ENCODE measurements at regions not wholly inside any gene's neighbourhood (a gene's known extent, or its start where the extent isn't known, plus 50 kb on each side); places are given as distances from the start of the nearest gene placed in this dataset.

DNA sequence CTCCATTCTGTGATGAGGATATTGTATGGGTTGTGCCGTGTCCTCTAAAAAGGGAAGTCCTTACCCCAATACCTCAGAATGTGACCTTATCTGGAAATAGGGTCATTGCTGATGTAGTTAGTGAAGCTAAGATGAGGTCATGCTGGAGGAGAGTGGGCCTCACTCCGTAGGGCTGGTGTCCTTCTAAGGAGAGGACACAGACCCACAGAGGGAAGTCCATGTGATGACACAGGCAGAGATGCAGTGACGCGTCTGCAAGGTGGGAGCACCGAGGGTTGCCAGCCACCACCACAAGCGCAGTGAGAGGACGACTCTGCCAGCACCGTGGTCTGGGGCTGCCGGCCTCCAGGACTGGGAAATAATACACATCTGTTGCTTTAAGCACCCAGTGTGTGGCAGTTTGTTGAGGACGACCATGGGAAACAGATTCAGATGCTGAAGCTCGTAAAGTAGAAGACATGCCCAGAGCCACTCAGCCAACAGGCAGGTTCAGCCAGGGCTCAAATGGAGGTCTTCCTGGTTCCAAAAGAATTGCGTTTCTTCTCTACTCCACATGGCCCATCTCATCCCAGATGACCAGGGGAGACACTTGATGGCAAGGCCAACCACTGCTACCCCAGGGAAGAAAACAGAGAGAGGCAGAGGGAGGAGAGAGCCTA lies 59.2 kb upstream of the DUSP22 start (continued):
- TF ChIP-seq, protein P1, sequence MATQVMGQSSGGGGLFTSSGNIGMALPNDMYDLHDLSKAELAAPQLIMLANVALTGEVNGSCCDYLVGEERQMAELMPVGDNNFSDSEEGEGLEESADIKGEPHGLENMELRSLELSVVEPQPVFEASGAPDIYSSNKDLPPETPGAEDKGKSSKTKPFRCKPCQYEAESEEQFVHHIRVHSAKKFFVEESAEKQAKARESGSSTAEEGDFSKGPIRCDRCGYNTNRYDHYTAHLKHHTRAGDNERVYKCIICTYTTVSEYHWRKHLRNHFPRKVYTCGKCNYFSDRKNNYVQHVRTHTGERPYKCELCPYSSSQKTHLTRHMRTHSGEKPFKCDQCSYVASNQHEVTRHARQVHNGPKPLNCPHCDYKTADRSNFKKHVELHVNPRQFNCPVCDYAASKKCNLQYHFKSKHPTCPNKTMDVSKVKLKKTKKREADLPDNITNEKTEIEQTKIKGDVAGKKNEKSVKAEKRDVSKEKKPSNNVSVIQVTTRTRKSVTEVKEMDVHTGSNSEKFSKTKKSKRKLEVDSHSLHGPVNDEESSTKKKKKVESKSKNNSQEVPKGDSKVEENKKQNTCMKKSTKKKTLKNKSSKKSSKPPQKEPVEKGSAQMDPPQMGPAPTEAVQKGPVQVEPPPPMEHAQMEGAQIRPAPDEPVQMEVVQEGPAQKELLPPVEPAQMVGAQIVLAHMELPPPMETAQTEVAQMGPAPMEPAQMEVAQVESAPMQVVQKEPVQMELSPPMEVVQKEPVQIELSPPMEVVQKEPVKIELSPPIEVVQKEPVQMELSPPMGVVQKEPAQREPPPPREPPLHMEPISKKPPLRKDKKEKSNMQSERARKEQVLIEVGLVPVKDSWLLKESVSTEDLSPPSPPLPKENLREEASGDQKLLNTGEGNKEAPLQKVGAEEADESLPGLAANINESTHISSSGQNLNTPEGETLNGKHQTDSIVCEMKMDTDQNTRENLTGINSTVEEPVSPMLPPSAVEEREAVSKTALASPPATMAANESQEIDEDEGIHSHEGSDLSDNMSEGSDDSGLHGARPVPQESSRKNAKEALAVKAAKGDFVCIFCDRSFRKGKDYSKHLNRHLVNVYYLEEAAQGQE (IDR thresholded peaks at IDR 0.05; ENCODE audit: low read depth), result no peak
- TF ChIP-seq RAD21 (IDR thresholded peaks at IDR 0.05; ENCODE audit: low read depth) (no peak), SP1 (IDR thresholded peaks at IDR 0.05; ENCODE audit: low read depth) (no peak), EZH2phosphoT487 (IDR thresholded peaks at IDR 0.05; ENCODE audit: borderline replicate concordance) (no peak), ZNF274 (IDR thresholded peaks at IDR 0.05; ENCODE audit: low read depth, low read length) (no peak), ZFX (IDR thresholded peaks at IDR 0.05) (no peak), SIN3A (IDR thresholded peaks at IDR 0.05; ENCODE audit: low read depth) (no peak)

DNA sequence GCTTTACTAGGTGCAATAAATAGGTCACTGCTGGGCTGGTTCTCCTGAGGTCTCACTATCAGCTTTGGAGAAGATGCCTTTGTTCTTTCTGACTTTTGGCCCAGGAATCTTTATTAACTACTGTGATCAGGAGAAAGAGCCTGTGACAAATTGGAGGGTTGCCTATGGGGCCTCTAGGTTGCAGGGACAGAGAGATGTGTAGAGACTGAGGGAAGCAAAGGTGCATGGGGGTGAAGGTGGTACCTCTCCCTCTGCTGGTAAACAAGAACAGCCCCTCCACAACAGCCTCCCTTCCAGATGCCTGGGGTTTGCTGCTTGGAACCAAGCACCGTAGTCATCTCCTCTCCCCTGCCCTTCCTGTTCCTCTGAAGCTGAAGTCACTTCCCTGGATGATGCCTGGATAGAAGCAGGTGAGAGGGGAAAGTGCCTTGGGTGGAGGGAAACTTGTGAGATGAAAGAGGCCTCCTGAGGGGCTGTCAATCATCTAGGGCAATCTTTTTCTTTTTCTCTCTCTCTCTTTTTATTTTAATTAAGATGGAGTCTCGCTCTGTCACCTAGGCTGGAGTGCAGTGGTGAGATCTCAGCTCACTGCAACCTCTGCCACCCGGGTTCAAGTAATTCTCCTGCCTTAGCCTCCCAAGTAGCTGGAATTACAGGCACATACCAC lies 57.4 kb upstream of the DUSP22 start:
- H3K36me3 ChIP-seq (ENCODE audit: control insufficient read depth in 1 of 2, insufficient read depth in 2 of 2, low read length in 2 of 2), result no peaks in the 10 kb centered on the region
- no peaks in the 10 kb centered on the region for H4K20me1 ChIP-seq (ENCODE audit: insufficient read depth)
- no peak overlapping the region for H2AFZ ChIP-seq (ENCODE audit: low read depth, low read length, poor library complexity, severe bottlenecking)
- no peak for ATAC-seq
- intact Hi-C loops (cut with micrococcal nuclease), result no loop called here
- H3K4me3 ChIP-seq (replicated peaks in 1 of 2; ENCODE audit: low read depth in 1 of 2, low read length in 2 of 2), result no peak overlapping the region
- no peaks in the 10 kb centered on the region for H3K9me3 ChIP-seq (ENCODE audit: control insufficient read depth in 1 of 2, insufficient read depth in 1 of 2, low read depth in 1 of 2, low read length in 2 of 2)
- BruUV-seq (replicated peaks), result no TSS peak
- RAD21 ChIA-PET (ENCODE audit: low non-redundant PET in 1 of 2, low total read pairs in 2 of 2, uncharacterized antibody in 2 of 2, unreplicated experiment in 2 of 2), result no interaction called here
- H3K27ac ChIP-seq (ENCODE audit: low read depth, low read length), result no peak overlapping the region
- H3K27me3 ChIP-seq (ENCODE audit: insufficient read depth, low read length), result no peaks in the 10 kb centered on the region
- CTCF ChIA-PET, result no interaction called here
- H3K9ac ChIP-seq (ENCODE audit: low read length), result no peak overlapping the region
- H3K4me1 ChIP-seq (ENCODE audit: control insufficient read depth in 1 of 2, insufficient read depth in 2 of 2, low read length in 2 of 2), result no peaks in the 10 kb centered on the region
- no peak overlapping the region for H3K4me2 ChIP-seq (ENCODE audit: low read length)
- no peaks in the 10 kb centered on the region for H3K79me2 ChIP-seq (ENCODE audit: insufficient read depth, low read length)
- no peak for DNase-seq (ENCODE audit: low read depth, low spot score)
- H3K9me2 ChIP-seq (ENCODE audit: insufficient read depth), result no peaks in the 10 kb centered on the region
- no peak for TF ChIP-seq ELF1 (IDR thresholded peaks at IDR 0.05; ENCODE audit: borderline replicate concordance, low read depth)
- TF ChIP-seq EZH2 (IDR thresholded peaks at IDR 0.05), result no peak
- TF ChIP-seq FOSL1 (IDR thresholded peaks at IDR 0.05; ENCODE audit: low read depth), result no peak
- TF ChIP-seq SIN3A (IDR thresholded peaks at IDR 0.05; ENCODE audit: low read depth), result no peak
- no peak for TF ChIP-seq SRF (IDR thresholded peaks at IDR 0.05; ENCODE audit: low read depth)
- TF ChIP-seq ZNF274 (IDR thresholded peaks at IDR 0.05; ENCODE audit: low read depth, low read length), result no peak
- no peak for TF ChIP-seq RAD21 (IDR thresholded peaks at IDR 0.05; ENCODE audit: low read depth)
- POLR2A ChIA-PET, result no interaction called here

Measured in HCT116 (cell line).